H9 (cell line): ENCODE measurements at regions not wholly inside any gene's neighbourhood (a gene's known extent, or its start where the extent isn't known, plus 50 kb on each side); places are given as distances from the start of the nearest gene placed in this dataset.

Experiments
- DNase-seq: peaks from one replicate; pipeline ENCODE4 v3.0.0-alpha.2; 2017
- H2AFZ ChIP-seq: one replicate; pipeline ENCODE4 v1.6.1; 2013; ENCODE audit warnings: mild to moderate bottlenecking, low read length, control low read depth, moderate library complexity
- H2AK5ac ChIP-seq: 2 replicates; pipeline ENCODE4 v1.6.1; 2013; ENCODE audit warnings: low read length, control low read depth, mixed read lengths; ENCODE audit not compliant: insufficient read length
- H2BK120ac ChIP-seq: one replicate; pipeline ENCODE4 v1.6.1; 2013; ENCODE audit warnings: low read depth, mild to moderate bottlenecking, low read length, control low read depth, inconsistent platforms; ENCODE audit not compliant: poor library complexity, severe bottlenecking
- H2BK12ac ChIP-seq: 2 replicates; pipeline ENCODE4 v1.6.1; 2013; ENCODE audit warnings: low read length, control low read depth, mixed read lengths, low read depth; ENCODE audit not compliant: insufficient read length
- H2BK15ac ChIP-seq: 2 replicates; pipeline ENCODE4 v1.6.1; 2013; ENCODE audit warnings: low read depth, low read length, control low read depth
- H2BK20ac ChIP-seq: one replicate; pipeline ENCODE4 v1.6.1; 2013; ENCODE audit warnings: low read depth, mild to moderate bottlenecking, low read length, control low read depth, inconsistent platforms; ENCODE audit not compliant: poor library complexity, severe bottlenecking
- H2BK5ac ChIP-seq: 2 replicates; pipeline ENCODE4 v1.6.1; 2013; ENCODE audit warnings: low read length, control low read depth, mixed read lengths; ENCODE audit not compliant: insufficient read length
- H3K14ac ChIP-seq: 2 replicates; pipeline ENCODE4 v1.6.1; 2013; ENCODE audit warnings: low read length, control low read depth; ENCODE audit not compliant: insufficient read depth
- H3K18ac ChIP-seq: 2 replicates; pipeline ENCODE4 v1.6.1; 2013; ENCODE audit warnings: low read depth, mild to moderate bottlenecking, mixed read lengths, low read length, control low read depth; ENCODE audit not compliant: insufficient read length
- H3K23ac ChIP-seq: 2 replicates; pipeline ENCODE4 v1.6.1; 2013; ENCODE audit warnings: low read length, control low read depth, mixed read lengths, low read depth; ENCODE audit not compliant: insufficient read length
- H3K23me2 ChIP-seq: 2 replicates; pipeline ENCODE4 v1.6.1; 2013; ENCODE audit warnings: low read depth, mild to moderate bottlenecking, mixed read lengths, low read length, control low read depth; ENCODE audit not compliant: insufficient read length, poor library complexity, severe bottlenecking
- H3K27ac ChIP-seq: 2 replicates; pipeline ENCODE4 v1.5.1; 2013; ENCODE audit warnings: low read length, control low read depth, mixed read lengths, low read depth; ENCODE audit not compliant: insufficient read length
- H3K27me3 ChIP-seq: 2 replicates; pipeline ENCODE4 v1.6.1; 2013; ENCODE audit warnings: low read length, control low read depth, inconsistent platforms; ENCODE audit not compliant: insufficient read depth
- H3K4ac ChIP-seq: 2 replicates; pipeline ENCODE4 v1.6.1; 2013; ENCODE audit warnings: low read depth, mild to moderate bottlenecking, control low read depth, inconsistent platforms, low read length, moderate library complexity
- H3K4me1 ChIP-seq: 2 replicates; pipeline ENCODE4 v1.6.1; 2013; ENCODE audit warnings: low read length, control low read depth, inconsistent platforms; ENCODE audit not compliant: insufficient read depth
- H3K4me2 ChIP-seq: 2 replicates; pipeline ENCODE4 v1.6.1; 2013; ENCODE audit warnings: low read length, control low read depth, mixed read lengths; ENCODE audit not compliant: insufficient read length, insufficient read depth
- H3K56ac ChIP-seq: 2 replicates; pipeline ENCODE4 v1.6.1; 2013; ENCODE audit warnings: low read depth, mild to moderate bottlenecking, mixed read lengths, low read length, control low read depth; ENCODE audit not compliant: insufficient read length
- H3K79me1 ChIP-seq: 2 replicates; pipeline ENCODE4 v1.6.1; 2013; ENCODE audit warnings: low read depth, mild to moderate bottlenecking, moderate library complexity, low read length, control low read depth, inconsistent platforms; ENCODE audit not compliant: insufficient read depth, poor library complexity, severe bottlenecking
- H3K79me2 ChIP-seq: 2 replicates; pipeline ENCODE4 v1.6.1; 2013; ENCODE audit warnings: low read length, control low read depth, inconsistent platforms; ENCODE audit not compliant: insufficient read depth
- H3K9ac ChIP-seq: 2 replicates; pipeline ENCODE4 v1.6.1; 2013; ENCODE audit warnings: low read length, control low read depth, mixed read lengths; ENCODE audit not compliant: insufficient read length; ENCODE audit errors: extremely low read depth
- H3K9me3 ChIP-seq: one replicate; pipeline ENCODE4 v1.6.1; 2013; ENCODE audit warnings: low read depth, low read length, inconsistent platforms; ENCODE audit not compliant: control insufficient read depth
- H3T11ph ChIP-seq: one replicate; pipeline ENCODE4 v1.6.1; 2013; ENCODE audit warnings: mild to moderate bottlenecking, low read length, control low read depth, inconsistent platforms
- H4K20me1 ChIP-seq: one replicate; pipeline ENCODE4 v1.6.1; 2013; ENCODE audit not compliant: control insufficient read depth, insufficient read length, insufficient read depth
- H4K5ac ChIP-seq: 2 replicates; pipeline ENCODE4 v1.6.1; 2013; ENCODE audit warnings: low read depth, mild to moderate bottlenecking, mixed read lengths, low read length, control low read depth; ENCODE audit not compliant: insufficient read length
- H4K8ac ChIP-seq: replicated peaks from 2 replicates; pipeline ENCODE4 v1.6.1; 2013; ENCODE audit warnings: low read length, control low read depth, mixed read lengths, low read depth; ENCODE audit not compliant: insufficient read length
- H4K91ac ChIP-seq: 2 replicates; pipeline ENCODE4 v1.6.1; 2013; ENCODE audit warnings: low read depth, mild to moderate bottlenecking, moderate library complexity, mixed read lengths, low read length, control low read depth; ENCODE audit not compliant: insufficient read length
- H3K27ac Mint-ChIP-seq, 3 experiments: 2 replicates in 2 of 3; 3 replicates in 1 of 3; pipeline ENCODE4 v1.8.0; 2020 to 2021; ENCODE audit warnings: mixed read lengths in 3 of 3, mild to moderate bottlenecking in 1 of 3, moderate library complexity in 1 of 3
- H3K27me3 Mint-ChIP-seq: 2 replicates; pipeline ENCODE4 v1.8.0; 2021; ENCODE audit warnings: low read depth, mild to moderate bottlenecking, moderate library complexity, mixed read lengths
- H3K36me3 Mint-ChIP-seq, 3 experiments: 2 replicates in 2 of 3; 3 replicates in 1 of 3; pipeline ENCODE4 v1.8.0; 2020 to 2021; ENCODE audit warnings: low read depth in 3 of 3, mixed read lengths in 3 of 3; ENCODE audit not compliant: insufficient read depth in 1 of 3
- H3K4me1 Mint-ChIP-seq, 2 experiments: 2 replicates each; pipeline ENCODE4 v1.8.0; 2020; ENCODE audit warnings: mixed read lengths in 2 of 2
- H3K4me3 Mint-ChIP-seq, 2 experiments: 2 replicates in 1 of 2; 3 replicates in 1 of 2; pipeline ENCODE4 v1.8.0; 2020 to 2021; ENCODE audit warnings: mild to moderate bottlenecking in 2 of 2, mixed read lengths in 2 of 2, moderate library complexity in 1 of 2
- H3K9me3 Mint-ChIP-seq, 2 experiments: 2 replicates in 1 of 2; 3 replicates in 1 of 2; pipeline ENCODE4 v1.8.0; 2020; ENCODE audit warnings: mild to moderate bottlenecking in 2 of 2, mixed read lengths in 2 of 2, moderate library complexity in 1 of 2
- CTCF ChIP-seq: fragments of 200-600 bp; sonication (generic); conservative IDR thresholded peaks from 3 replicates; pipeline ENCODE4 v1.8.0; 2021; ENCODE audit warnings: antibody characterized with exemption, mild to moderate bottlenecking
- WGBS: extraction: QIAGEN DNeasy Blood & Tissue Kit; methylation state at CpG from one replicate; pipeline ENCODE4 v1.1.7; 2013; ENCODE audit warnings: missing lambda C conversion rate, low lambda C conversion rate, mixed read lengths; ENCODE audit not compliant: insufficient read length; ENCODE audit errors: extremely low coverage; 5-methylcytosine and 5-hydroxymethylcytosine counted together

- no peak overlapping the region for H3T11ph ChIP-seq
- Mint-ChIP-seq H3K27ac (no peak overlapping the region; a peak in 1 of 7 replicates), H3K4me3 (no peak overlapping the region), H3K36me3 (peaks cover 6 to 22% (median 7%) of the 10 kb centered on the region in 3 experiments), H3K27me3 (no peaks in the 10 kb centered on the region), H3K9me3 (peaks cover 14% of the 10 kb centered on the region in 2 experiments), H3K4me1 (no peaks in the 10 kb centered on the region)
- H3K27me3 ChIP-seq, result no peaks in the 10 kb centered on the region
- H4K91ac ChIP-seq, result no peak overlapping the region
- no peak overlapping the region for H3K23ac ChIP-seq
- no peak for TF ChIP-seq CTCF
- no peak overlapping the region for H2BK15ac ChIP-seq
- no peaks in the 10 kb centered on the region for H3K79me1 ChIP-seq
- no peak overlapping the region for H3K18ac ChIP-seq
- WGBS, result no CpG with 5 or more reads among the region's 5 CpGs
- no peak overlapping the region for H4K5ac ChIP-seq
- no peak overlapping the region for H2BK120ac ChIP-seq
- H3K79me2 ChIP-seq, result no peaks in the 10 kb centered on the region
- no peak overlapping the region for H2BK5ac ChIP-seq
- H3K9ac ChIP-seq, result no peak overlapping the region
- no peak overlapping the region for H3K4me2 ChIP-seq
- H3K9me3 ChIP-seq, result no peaks in the 10 kb centered on the region
- no peak overlapping the region for H3K56ac ChIP-seq
- DNase-seq, result no peak
- H3K4ac ChIP-seq, result no peak overlapping the region
- H2AK5ac ChIP-seq, result no peak overlapping the region
- H3K14ac ChIP-seq, result no peak overlapping the region
- H4K8ac ChIP-seq, result no peak overlapping the region
- H4K20me1 ChIP-seq, result no peaks in the 10 kb centered on the region
- H3K4me1 ChIP-seq, result no peaks in the 10 kb centered on the region
- no peak overlapping the region for H2AFZ ChIP-seq
- no peak overlapping the region for H2BK20ac ChIP-seq
- H2BK12ac ChIP-seq, result no peak overlapping the region
- no peak overlapping the region for H3K27ac ChIP-seq
- no peaks in the 10 kb centered on the region for H3K23me2 ChIP-seq
Measured at GRCh38 chr6:140138311-140139010, 764.0 kb upstream of the CITED2 start.
